GM19328 (cell line): ENCODE measurements at regions not wholly inside any gene's neighbourhood (a gene's known extent, or its start where the extent isn't known, plus 50 kb on each side); places are given as distances from the start of the nearest gene placed in this dataset.

Experiments
- ATAC-seq: cut with Tn5 transposase; IDR thresholded peaks from one replicate; pipeline ENCODE4 v1.9.1; 2021; ENCODE audit warnings: mild to moderate bottlenecking, moderate library complexity; ENCODE audit not compliant: unreplicated experiment

GRCh38 chr12:74980510-74980909, 229.1 kb downstream of the KCNC2 start:
- no peak for ATAC-seq

- ATAC-seq, result no peak
These were observed 228.1 kb downstream of the KCNC2 start for GRCh38 chr12:74981541-74981940.

DNA sequence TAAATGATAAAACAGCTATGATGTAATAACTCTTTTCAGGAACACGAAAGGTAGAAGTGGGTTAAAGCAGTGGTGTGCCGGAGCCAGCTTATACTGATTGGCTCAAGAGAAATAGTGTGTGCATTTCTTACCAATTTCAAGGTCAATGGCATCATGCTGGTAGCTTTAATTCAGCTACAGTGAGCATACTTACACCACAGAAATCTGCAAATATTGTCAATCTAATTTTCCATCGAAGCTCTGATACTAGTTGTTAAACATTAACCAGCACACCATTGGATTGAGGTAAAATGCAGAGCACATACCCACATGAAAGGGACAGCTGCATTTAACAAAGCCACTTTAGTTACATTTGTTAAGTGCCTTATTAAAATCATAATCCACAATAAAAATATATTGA, 225.7 kb downstream of the KCNC2 start:
- no peak for ATAC-seq

GRCh38 chr12:74984631-74985030, 225.0 kb downstream of the KCNC2 start:
- ATAC-seq, result no peak

GRCh38 chr12:74985293-74985985, 224.2 kb downstream of the KCNC2 start:
- ATAC-seq, result no peak

GRCh38 chr12:74985986-74986319, 223.7 kb downstream of the KCNC2 start:
- ATAC-seq, result no peak

- ATAC-seq, result no peak
These were observed 221.5 kb downstream of the KCNC2 start for GRCh38 chr12:74988156-74988555.
